Ovary (tissue), 3 donors: ENCODE measurements at regions not wholly inside any gene's neighbourhood (a gene's known extent, or its start where the extent isn't known, plus 50 kb on each side); places are given as distances from the start of the nearest gene placed in this dataset.

Source experiments
- POLR2A ChIP-seq: fragments of 450-650 bp; IDR thresholded peaks from one replicate; pipeline ENCODE4 v1.6.1; 2017; ENCODE audit warnings: antibody characterized with exemption, mild to moderate bottlenecking, moderate library complexity
- TF ChIP-seq, protein P1 (sequence below), 3 donors: fragments of 450-650 bp in 2 of 3; fragments of 200-600 bp in 1 of 3; IDR thresholded peaks; one replicate each; pipeline versions ENCODE4 v1.5.1 to v1.8.0; 2016 to 2022; ENCODE audit warnings: antibody characterized with exemption in 3 of 3, mild to moderate bottlenecking in 1 of 3
- donor health status: DM: no; HTN: no; CAD: no.

DNA sequence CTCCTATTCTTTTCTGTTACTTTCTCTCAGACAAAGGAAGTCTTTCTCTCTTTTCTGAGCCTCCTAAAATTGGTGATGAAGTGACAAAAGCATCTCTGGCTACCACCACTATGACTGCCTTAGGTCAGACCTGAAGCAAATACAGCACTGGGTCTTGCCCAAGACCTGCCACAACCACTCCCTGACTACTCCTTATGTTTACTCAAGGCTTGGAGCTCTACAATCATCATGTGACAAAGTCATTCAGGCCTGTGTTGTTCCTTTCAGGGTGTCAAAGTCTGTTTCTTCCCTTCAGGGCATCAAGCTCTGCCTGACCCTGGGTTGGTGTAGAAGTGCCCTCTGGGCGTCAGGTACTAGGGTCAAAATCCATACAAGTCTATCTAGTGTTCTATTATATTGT is 419.2 kb upstream of the CT83 start:
- TF ChIP-seq, protein P1, sequence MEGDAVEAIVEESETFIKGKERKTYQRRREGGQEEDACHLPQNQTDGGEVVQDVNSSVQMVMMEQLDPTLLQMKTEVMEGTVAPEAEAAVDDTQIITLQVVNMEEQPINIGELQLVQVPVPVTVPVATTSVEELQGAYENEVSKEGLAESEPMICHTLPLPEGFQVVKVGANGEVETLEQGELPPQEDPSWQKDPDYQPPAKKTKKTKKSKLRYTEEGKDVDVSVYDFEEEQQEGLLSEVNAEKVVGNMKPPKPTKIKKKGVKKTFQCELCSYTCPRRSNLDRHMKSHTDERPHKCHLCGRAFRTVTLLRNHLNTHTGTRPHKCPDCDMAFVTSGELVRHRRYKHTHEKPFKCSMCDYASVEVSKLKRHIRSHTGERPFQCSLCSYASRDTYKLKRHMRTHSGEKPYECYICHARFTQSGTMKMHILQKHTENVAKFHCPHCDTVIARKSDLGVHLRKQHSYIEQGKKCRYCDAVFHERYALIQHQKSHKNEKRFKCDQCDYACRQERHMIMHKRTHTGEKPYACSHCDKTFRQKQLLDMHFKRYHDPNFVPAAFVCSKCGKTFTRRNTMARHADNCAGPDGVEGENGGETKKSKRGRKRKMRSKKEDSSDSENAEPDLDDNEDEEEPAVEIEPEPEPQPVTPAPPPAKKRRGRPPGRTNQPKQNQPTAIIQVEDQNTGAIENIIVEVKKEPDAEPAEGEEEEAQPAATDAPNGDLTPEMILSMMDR (IDR thresholded peaks at IDR 0.05), result no peak
- no peak for TF ChIP-seq POLR2A
